ENCODE measurements at regions not wholly inside any gene's neighbourhood (a gene's known extent, or its start where the extent isn't known, plus 50 kb on each side); places are given as distances from the start of the nearest gene placed in this dataset.
A peak's percentile ranks its signal among the peaks of the same experiment; 100 is the strongest.
"Not testable (repeated sequence)": the region's sequence is repeated elsewhere in the genome, so short reads cannot be mapped to it uniquely, and the experiment has no call there.

DNA sequence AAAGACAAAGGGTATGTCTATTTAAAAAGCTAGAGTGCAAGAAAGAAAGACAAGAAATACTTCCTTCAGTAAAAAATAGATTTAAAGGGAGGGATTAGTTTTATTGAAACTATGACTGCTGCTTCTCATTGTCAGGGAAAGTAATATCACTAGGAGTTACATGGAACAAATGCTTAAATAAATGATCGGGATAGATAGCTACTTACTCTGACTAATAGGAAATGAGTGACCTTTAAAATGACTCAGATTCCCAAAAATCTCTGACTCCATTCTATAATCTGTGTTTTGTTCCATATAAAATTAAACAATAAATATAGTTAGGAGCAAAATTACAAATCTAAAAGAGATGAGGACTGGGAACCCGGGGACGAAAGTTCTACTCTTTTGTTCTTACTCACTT, 669.3 kb downstream of the NR4A2 start:
- no peak for DNase-seq

GRCh38 chr2:155662224-155662623, 670.3 kb downstream of the NR4A2 start:
- no peak for DNase-seq

DNA sequence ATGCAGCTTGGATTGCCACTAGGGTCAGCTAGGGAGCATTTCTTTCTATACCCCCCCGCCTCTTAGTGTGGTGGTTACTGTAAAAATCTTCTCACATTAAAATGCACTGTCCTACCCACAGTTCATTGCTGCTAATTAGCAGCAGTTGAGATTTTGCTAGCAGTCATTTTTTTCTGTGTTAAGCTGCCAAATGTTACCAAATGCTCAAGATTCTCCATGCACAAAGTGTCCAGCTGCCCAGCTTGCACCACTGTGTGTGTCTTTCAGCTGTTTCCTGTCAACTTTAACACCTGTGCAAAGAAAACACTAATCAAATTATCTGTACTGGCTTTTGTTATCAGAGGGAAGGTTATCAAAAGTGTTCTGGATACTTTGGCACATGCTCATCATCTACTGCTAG, 679.3 kb downstream of the NR4A2 start:
- no peak for DNase-seq

DNA sequence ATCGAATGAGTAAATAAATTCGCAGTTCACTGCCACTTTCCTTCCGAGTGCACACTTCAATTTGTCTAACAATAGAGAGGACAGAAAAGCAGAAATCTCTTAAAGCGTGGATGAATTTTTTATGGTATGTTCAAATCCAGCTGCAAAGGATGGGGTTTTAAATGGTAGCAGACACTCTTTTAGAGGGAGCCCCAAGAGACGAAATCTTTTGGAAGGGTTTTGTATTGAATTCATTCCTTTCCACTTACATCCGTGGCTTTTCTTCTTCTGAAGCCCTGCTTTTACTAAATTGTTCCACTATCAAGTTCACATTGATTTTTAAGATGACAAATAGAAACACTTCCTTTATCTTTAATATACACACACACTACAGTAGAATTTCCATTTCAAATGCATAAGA, 680.7 kb downstream of the NR4A2 start:
- no peak for DNase-seq

DNA sequence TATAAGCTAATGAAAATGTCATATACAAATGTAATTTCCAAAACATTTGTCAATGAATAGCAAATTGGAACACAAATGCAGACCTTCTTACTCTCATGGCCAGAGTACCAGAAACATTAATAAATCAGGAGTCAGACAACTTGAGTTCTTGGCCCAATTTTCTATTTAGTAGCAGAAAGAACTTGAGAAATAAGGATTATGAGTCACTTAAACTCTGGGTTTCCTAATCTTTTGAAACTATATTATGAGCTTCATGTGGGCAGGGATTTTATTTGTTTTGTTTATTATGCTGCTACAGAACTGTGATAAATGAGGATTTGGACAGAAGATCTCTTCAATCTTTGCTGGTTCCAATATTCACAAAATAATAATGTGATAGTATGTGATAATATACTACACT, 686.7 kb downstream of the NR4A2 start:
- no peak for DNase-seq

GRCh38 chr2:155643056-155643775, 689.3 kb downstream of the NR4A2 start:
- DNase-seq, result peak; percentile 40

- no peak for DNase-seq
Observed at GRCh38 chr2:155633887-155634570, 698.5 kb downstream of the NR4A2 start.

GRCh38 chr2:155633060-155633839, 699.3 kb downstream of the NR4A2 start:
- no peak for DNase-seq

DNA sequence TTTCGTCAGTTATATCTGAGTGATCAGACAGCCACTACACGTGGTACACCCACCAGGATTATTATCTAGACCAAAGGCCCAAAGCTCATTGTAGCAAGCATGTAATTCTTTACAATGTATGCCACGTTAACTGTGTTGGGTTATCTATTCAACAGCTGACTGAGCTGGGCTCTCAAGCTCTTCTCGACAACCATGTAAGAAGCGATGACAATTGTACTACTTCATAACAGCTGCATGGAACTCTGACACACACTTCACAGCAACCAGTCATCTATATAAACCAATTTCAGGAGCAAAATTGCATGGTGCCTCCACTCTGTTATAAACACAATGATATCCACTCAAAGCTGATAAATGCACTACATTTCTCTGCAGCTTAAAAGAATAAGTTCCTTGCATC, 701.8 kb downstream of the NR4A2 start:
- no peak for DNase-seq

DNA sequence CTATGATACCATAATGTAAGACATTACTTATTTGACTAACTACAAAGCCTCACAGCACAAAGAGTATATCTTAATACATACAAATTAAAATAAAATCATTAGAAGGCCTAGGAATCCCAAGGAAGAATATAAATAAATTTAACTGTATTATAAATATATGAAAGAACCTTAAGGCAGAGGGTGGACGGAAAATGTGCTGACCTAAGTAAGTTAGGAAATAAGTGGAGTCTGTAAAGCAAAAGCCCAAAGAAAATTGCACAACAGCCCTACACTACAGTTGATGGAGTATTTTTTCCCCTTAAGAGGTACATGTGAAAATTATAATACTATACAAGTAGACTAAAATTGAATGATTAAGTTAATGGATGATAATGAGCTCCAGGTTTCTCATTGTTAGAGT, 710.1 kb downstream of the NR4A2 start:
- DNase-seq, result no peak

DNA sequence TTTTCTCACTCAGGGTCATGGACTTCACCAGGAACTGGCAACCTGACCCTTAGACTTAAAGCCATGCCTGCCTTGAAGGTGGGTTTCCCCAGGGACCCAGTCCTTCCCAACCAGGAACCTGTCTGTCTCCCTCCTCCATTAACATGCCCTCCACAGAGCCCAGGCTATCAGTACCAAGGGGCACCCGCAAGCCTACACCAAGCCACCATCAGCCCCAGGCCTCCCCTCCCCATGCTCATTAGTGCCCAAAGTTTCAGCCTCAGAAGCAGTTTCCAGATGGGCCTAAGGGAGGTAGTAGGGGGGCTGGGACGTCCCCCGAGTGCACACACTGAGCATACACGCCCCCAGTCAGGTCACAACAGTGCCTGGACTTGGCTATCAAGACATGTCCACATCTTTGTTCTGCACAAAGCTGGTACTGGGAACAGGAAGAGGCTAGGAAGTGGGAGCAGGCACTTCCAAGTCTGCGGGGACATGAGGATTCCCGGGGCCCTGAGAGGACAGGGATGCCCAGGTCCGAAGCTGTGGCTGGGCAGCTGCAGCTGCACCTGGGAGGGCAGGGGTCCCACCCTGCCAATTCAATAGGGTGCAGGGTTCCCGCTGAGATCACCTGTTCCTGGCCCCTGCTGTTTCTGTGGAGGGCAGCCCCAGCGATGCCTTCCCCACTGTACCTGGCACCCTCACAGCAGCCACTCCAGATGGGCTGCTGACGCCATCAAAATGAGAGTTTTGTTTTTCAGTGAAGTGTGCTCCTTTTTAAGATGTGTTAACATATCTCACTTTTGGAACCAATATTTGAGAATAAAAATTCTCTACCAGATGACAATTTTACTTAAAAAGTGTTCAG, 731.4 kb downstream of the NR4A2 start:
- no peak for DNase-seq

DNA sequence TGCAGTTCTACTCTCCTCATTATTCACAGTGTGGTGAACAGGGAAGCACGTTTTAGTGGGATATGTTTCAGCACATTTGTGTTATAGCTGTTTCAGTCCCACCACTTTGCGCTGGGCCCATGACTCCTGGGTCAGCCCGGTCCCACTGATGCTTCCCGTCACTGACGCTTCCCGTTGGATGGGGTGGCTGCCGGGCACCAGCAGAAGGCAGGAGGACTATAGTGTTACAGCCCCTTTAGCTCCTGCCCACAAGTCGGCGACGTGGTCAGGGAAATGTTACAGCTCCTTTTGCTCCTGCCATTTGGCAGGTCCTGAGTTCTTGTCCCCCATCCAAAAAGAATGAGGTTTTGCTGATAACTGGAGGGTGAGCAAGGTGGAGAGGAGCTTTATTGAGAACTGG, 732.2 kb downstream of the NR4A2 start:
- DNase-seq, result no peak

DNA sequence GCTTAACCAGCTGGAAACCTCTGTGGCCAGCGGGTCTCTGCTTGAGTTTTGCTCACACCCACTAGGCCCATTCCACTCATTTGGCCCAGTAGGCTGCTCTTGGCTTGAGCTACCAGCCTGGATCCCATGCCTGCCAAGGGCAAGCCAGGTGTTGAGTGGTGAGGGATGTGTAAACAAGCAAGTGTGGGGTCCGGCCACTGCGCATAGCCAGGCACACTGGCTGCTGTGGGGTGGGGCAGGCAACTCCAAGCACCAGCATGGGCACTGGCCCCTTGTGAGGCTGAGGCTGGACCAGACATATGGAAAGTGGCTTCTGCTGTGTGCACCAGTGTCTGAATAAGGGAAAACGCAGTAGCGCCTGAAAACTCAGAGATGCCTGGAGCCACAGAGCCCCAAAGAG, 732.7 kb downstream of the NR4A2 start:
- no peak for DNase-seq

GRCh38 chr2:155583674-155584195, 748.8 kb downstream of the NR4A2 start:
- no peak for DNase-seq

DNA sequence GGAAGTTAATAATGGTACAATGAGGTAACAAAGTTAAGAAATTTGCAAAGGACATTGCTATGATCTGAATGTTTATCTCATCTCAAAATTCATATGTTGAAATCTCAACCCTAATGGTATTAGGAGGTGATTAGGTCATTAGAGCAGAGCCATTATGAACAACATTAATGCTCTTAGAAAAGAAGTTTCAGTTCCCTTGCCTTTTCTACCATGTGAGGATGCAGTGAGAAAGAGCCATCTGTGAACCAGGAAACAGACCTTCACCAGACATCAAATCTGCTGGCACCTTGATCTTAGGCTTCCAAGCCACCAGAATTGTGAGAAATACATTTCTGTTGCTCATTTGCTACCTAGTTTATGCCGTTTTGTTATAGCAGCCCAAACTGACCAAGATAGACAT, 757.6 kb downstream of the NR4A2 start:
- DNase-seq, result no peak

DNA sequence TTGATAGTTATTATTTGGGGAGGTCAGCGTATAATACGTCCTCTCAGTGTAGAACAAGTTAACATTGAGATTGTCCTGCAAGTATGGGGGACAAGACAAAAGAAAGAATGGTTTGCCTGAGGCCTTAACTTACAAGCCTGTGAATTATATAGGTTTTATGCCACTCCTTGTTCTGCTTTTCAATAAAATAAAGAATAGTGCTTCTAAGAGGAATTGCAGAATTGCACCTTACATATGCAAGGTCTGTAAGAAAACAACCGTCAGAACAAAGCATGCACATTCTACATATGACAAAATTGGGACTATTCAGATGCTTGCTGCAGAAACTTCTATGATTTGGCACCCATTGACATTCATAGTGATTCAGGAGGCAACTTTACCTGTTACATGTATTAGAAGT, 785.0 kb downstream of the NR4A2 start:
- no peak for DNase-seq

- DNase-seq, result no peak
Observed at GRCh38 chr2:155546721-155547555, 785.6 kb downstream of the NR4A2 start.

- not testable (repeated sequence) for DNase-seq
Observed at GRCh38 chr2:155539028-155539427, 793.5 kb downstream of the NR4A2 start.

- DNase-seq, result no peak
Observed at GRCh38 chr2:155528034-155528433, 804.5 kb downstream of the NR4A2 start.

GRCh38 chr2:155525199-155525598, 807.3 kb downstream of the NR4A2 start:
- peak; percentile 82 for DNase-seq

- DNase-seq, result no peak
Observed at GRCh38 chr2:155519529-155520130, 812.9 kb downstream of the NR4A2 start.
